K562 (cell line): ENCODE measurements at regions not wholly inside any gene's neighbourhood (a gene's known extent, or its start where the extent isn't known, plus 50 kb on each side); places are given as distances from the start of the nearest gene placed in this dataset.
A peak's percentile ranks its signal among the peaks of the same experiment; 100 is the strongest.

Experiments
- BCLAF1 ChIP-seq, 2 experiments: fragments of 450-650 bp in 1 of 2; IDR thresholded peaks; 2 replicates each; pipeline ENCODE4 v1.6.1; 2011 to 2017; ENCODE audit warnings: low read depth in 2 of 2, antibody characterized with exemption in 1 of 2, borderline replicate concordance in 1 of 2, low read length in 1 of 2, mild to moderate bottlenecking in 1 of 2, mixed read lengths in 1 of 2; ENCODE audit not compliant: control insufficient read depth in 1 of 2
- BCOR ChIP-seq: fragments of 450-650 bp; IDR thresholded peaks from 2 replicates; pipeline ENCODE4 v1.6.1; 2016
- CBX2 ChIP-seq: fragments of 200-600 bp; sonication (generic); IDR thresholded peaks from one replicate; pipeline ENCODE4 v1.6.1; 2012; ENCODE audit warnings: mild to moderate bottlenecking, low read length, inconsistent platforms; ENCODE audit not compliant: insufficient read depth, poor library complexity, severe bottlenecking
- CTCF ChIP-seq, 3 experiments: IDR thresholded peaks in 2 of 3; conservative IDR thresholded peaks in 1 of 3; 2 replicates each; pipeline ENCODE4 v1.5.1; 2011 to 2012; ENCODE audit warnings: low read length in 3 of 3, mild to moderate bottlenecking in 3 of 3, control low read depth in 2 of 3, improper control_type of control experiment in 1 of 3, inconsistent platforms in 1 of 3, low read depth in 1 of 3, mixed read lengths in 1 of 3, moderate library complexity in 1 of 3; ENCODE audit not compliant: insufficient read depth in 2 of 3
- HNRNPH1 ChIP-seq: fragments of 200-400 bp; formaldehyde crosslinking; optimal IDR thresholded peaks from 2 replicates; pipeline ENCODE3; 2017; ENCODE audit warnings: low read depth, mild to moderate bottlenecking, low read length, moderate library complexity
- MEF2A ChIP-seq: IDR thresholded peaks from 2 replicates; pipeline ENCODE4 v1.6.1; 2011; ENCODE audit warnings: low read depth, mild to moderate bottlenecking, low read length, moderate library complexity; ENCODE audit not compliant: control insufficient read depth
- MNT ChIP-seq, 2 experiments: fragments of 450-650 bp; conservative IDR thresholded peaks; 2 replicates each; pipeline ENCODE4 v1.6.1; 2017; ENCODE audit warnings: mild to moderate bottlenecking in 2 of 2, moderate library complexity in 2 of 2
- MYNN ChIP-seq, 2 experiments: sonication (generic); formaldehyde crosslinking in 1 of 2; IDR thresholded peaks; 2 replicates each; pipeline versions ENCODE4 v1.5.0 to v1.6.1; 2016 to 2020; ENCODE audit warnings: antibody characterized with exemption in 1 of 2, missing genetic modification reagents in 1 of 2
- NCOA6 ChIP-seq: fragments of 450-650 bp; IDR thresholded peaks from 2 replicates; pipeline ENCODE4 v1.6.1; 2017; ENCODE audit warnings: mild to moderate bottlenecking
- NR4A1 ChIP-seq, 2 experiments: fragments of 250-450 bp in 1 of 2; fragments of 450-650 bp in 1 of 2; sonication (Bioruptor Pico) in 1 of 2; IDR thresholded peaks; 2 replicates each; pipeline versions ENCODE4 v1.4.0 to v1.6.1; 2016 to 2020; ENCODE audit warnings: mild to moderate bottlenecking in 2 of 2, missing compliant biosample characterization in 1 of 2, missing genetic modification characterization in 1 of 2, moderate library complexity in 1 of 2
- PCBP1 ChIP-seq: fragments of 200-400 bp; formaldehyde crosslinking; IDR thresholded peaks from 2 replicates; pipeline ENCODE4 v1.6.1; 2018; ENCODE audit warnings: mild to moderate bottlenecking, low read depth, low read length; ENCODE audit not compliant: poor library complexity, severe bottlenecking
- PTTG1 ChIP-seq: fragments of 450-650 bp; IDR thresholded peaks from 2 replicates; pipeline ENCODE4 v1.6.1; 2016; ENCODE audit warnings: low read depth, mild to moderate bottlenecking, missing genetic modification characterization, missing compliant biosample characterization
- RB1 ChIP-seq: fragments of 450-650 bp; IDR thresholded peaks from 2 replicates; pipeline ENCODE4 v1.6.1; 2017; ENCODE audit warnings: low read depth, mild to moderate bottlenecking
- SRSF7 ChIP-seq: fragments of 200-400 bp; formaldehyde crosslinking; optimal IDR thresholded peaks from 2 replicates; pipeline ENCODE3; 2017; ENCODE audit warnings: mild to moderate bottlenecking, low read depth, low read length
- ZBTB1 ChIP-seq: sonication (generic); formaldehyde crosslinking; IDR thresholded peaks from 2 replicates; pipeline ENCODE4 v1.8.1; 2023; ENCODE audit warnings: missing genetic modification reagents, low read depth, mild to moderate bottlenecking, borderline replicate concordance
- TF ChIP-seq, protein P1 (sequence below): IDR thresholded peaks from 2 replicates; pipeline ENCODE4 v1.6.1; 2016; ENCODE audit warnings: missing genetic modification characterization, missing compliant biosample characterization
- TF ChIP-seq, protein P2 (sequence below): fragments of 450-650 bp; IDR thresholded peaks from 2 replicates; pipeline ENCODE4 v1.6.1; 2014; ENCODE audit warnings: low read depth, mild to moderate bottlenecking, moderate library complexity, borderline replicate concordance

DNA sequence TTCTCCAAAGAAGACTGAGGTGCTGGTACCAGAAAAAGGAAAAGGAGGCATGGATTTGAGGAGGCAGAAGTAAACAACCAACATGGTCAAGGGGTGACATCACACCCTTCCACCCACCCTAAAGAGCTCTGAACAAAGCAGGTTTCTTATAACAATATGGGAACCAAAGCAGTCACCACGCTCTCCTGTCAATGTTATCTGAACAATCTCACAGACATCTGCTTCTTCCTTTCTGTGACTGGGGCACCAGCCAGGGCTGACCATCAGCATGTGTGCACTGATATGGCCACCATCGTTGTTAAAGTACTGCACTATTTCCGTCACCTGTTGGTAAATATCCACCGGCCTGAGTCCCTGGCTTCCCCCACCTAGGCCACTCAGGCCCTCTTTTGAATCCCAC, 252.9 kb downstream of the SHQ1 start (continued):
- TF ChIP-seq BCLAF1 (IDR thresholded peaks at IDR 0.05; ENCODE audit: borderline replicate concordance in 1 of 2, control insufficient read depth in 1 of 2, low read depth in 2 of 2, low read length in 1 of 2) (no peak), HNRNPH1 (no peak), MNT (conservative IDR thresholded peaks at IDR 0.05) (peak in 1 of 2 experiments; percentile 69; a peak in 2 of 4 replicates), CBX2 (no peak), ZBTB1 (CRISPR knock-in tag) (no peak), NR4A1 (CRISPR knock-in tag; IDR thresholded peaks at IDR 0.05) (no peak), NR4A1 (tag; IDR thresholded peaks at IDR 0.05) (no peak), RB1 (no peak), PTTG1 (tag) (no peak), PCBP1 (no peak), SRSF7 (no peak), MYNN (IDR thresholded peaks at IDR 0.05) (no peak), MYNN (CRISPR knock-in tag; IDR thresholded peaks at IDR 0.05) (no peak), NCOA6 (no peak), CTCF (IDR thresholded peaks at IDR 0.05 in 2 of 3, conservative IDR thresholded peaks at IDR 0.05 in 1 of 3; ENCODE audit: insufficient read depth in 2 of 3, low read depth in 1 of 3, low read length in 3 of 3) (no peak), MEF2A (no peak), BCOR (0 out of 2 replicates have a peak, but pooled peaks have one; percentile 29)
- TF ChIP-seq, protein P1, sequence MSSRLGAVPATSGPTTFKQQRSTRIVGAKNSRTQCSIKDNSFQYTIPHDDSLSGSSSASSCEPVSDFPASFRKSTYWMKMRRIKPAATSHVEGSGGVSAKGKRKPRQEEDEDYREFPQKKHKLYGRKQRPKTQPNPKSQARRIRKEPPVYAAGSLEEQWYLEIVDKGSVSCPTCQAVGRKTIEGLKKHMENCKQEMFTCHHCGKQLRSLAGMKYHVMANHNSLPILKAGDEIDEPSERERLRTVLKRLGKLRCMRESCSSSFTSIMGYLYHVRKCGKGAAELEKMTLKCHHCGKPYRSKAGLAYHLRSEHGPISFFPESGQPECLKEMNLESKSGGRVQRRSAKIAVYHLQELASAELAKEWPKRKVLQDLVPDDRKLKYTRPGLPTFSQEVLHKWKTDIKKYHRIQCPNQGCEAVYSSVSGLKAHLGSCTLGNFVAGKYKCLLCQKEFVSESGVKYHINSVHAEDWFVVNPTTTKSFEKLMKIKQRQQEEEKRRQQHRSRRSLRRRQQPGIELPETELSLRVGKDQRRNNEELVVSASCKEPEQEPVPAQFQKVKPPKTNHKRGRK (tag): no peak
- TF ChIP-seq, protein P2, sequence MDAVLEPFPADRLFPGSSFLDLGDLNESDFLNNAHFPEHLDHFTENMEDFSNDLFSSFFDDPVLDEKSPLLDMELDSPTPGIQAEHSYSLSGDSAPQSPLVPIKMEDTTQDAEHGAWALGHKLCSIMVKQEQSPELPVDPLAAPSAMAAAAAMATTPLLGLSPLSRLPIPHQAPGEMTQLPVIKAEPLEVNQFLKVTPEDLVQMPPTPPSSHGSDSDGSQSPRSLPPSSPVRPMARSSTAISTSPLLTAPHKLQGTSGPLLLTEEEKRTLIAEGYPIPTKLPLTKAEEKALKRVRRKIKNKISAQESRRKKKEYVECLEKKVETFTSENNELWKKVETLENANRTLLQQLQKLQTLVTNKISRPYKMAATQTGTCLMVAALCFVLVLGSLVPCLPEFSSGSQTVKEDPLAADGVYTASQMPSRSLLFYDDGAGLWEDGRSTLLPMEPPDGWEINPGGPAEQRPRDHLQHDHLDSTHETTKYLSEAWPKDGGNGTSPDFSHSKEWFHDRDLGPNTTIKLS: no peak
